ENCODE measurements at regions not wholly inside any gene's neighbourhood (a gene's known extent, or its start where the extent isn't known, plus 50 kb on each side); places are given as distances from the start of the nearest gene placed in this dataset.
"Not testable (repeated sequence)": the region's sequence is repeated elsewhere in the genome, so short reads cannot be mapped to it uniquely, and the experiment has no call there.

- TF ChIP-seq, protein P1, sequence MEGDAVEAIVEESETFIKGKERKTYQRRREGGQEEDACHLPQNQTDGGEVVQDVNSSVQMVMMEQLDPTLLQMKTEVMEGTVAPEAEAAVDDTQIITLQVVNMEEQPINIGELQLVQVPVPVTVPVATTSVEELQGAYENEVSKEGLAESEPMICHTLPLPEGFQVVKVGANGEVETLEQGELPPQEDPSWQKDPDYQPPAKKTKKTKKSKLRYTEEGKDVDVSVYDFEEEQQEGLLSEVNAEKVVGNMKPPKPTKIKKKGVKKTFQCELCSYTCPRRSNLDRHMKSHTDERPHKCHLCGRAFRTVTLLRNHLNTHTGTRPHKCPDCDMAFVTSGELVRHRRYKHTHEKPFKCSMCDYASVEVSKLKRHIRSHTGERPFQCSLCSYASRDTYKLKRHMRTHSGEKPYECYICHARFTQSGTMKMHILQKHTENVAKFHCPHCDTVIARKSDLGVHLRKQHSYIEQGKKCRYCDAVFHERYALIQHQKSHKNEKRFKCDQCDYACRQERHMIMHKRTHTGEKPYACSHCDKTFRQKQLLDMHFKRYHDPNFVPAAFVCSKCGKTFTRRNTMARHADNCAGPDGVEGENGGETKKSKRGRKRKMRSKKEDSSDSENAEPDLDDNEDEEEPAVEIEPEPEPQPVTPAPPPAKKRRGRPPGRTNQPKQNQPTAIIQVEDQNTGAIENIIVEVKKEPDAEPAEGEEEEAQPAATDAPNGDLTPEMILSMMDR (conservative IDR thresholded peaks at IDR 0.05) = no peak
- TF ChIP-seq ZFX (IDR thresholded peaks at IDR 0.05) = no peak
- H3K27ac ChIP-seq = no peak overlapping the region
Measured at GRCh38 chr2:155546721-155547555, 785.6 kb downstream of the NR4A2 start.

- not testable (repeated sequence) for H3K27ac ChIP-seq
Measured at GRCh38 chr2:155539028-155539427, 793.5 kb downstream of the NR4A2 start.

DNA sequence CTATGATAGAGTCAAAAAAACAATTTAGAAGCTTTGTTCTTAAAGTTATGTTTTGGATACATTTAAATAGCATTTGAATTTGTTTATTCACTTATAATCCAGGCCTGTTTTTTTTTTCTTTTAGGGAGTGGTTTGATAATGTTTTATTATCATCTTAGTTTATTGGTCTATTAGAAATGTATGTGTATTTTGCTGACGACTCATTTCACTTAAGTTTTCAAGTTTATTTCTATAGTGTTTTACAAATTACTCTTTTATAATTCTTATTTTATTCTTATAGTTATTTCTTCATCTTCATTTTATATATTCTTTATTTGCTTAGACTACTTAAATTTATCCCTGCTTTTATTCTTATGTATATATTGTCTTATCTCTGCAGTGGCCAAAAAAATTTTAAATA is 804.5 kb downstream of the NR4A2 start:
- no peak overlapping the region for H3K27ac ChIP-seq
- TF ChIP-seq, protein P1 (conservative IDR thresholded peaks at IDR 0.05) = no peak
- TF ChIP-seq ZFX (IDR thresholded peaks at IDR 0.05) = no peak

GRCh38 chr2:155525199-155525598 is 807.3 kb downstream of the NR4A2 start:
- no peak overlapping the region for H3K27ac ChIP-seq
- TF ChIP-seq ZFX (IDR thresholded peaks at IDR 0.05) = no peak
- TF ChIP-seq, protein P1 (conservative IDR thresholded peaks at IDR 0.05) = no peak

DNA sequence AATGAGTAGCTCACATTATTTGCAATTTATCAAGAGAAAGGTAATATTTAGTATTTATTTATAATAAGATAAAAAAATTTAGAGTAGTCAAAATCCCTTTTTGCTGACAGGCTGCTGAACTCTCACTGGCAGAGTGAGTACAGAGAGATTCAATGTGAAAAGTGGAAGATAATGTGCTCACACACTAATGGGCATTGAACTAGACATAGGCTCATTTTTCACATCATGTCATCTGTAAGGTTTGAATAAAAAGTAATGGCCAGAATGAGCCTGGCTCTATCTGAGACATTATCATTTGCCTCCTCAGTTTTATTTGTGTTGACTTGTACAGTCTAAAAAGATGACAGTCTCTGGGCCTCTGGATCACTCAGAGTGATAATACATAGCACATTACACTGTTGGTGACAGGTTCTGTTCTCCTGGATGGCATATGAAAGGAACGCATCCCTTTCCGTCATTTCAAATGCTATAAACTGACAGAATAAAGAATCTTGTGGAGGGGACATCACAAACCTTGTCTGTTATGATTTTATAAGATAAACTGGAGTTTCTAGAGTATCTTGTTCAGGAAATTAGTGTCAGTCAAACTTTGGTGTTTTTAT is 812.9 kb downstream of the NR4A2 start:
- H3K27ac ChIP-seq = no peak overlapping the region
- TF ChIP-seq ZFX (IDR thresholded peaks at IDR 0.05) = no peak
- TF ChIP-seq, protein P1 (conservative IDR thresholded peaks at IDR 0.05) = no peak

GRCh38 chr2:155518094-155518493 is 814.4 kb downstream of the NR4A2 start:
- H3K27ac ChIP-seq = no peak overlapping the region
- TF ChIP-seq, protein P1 (conservative IDR thresholded peaks at IDR 0.05) = no peak
- TF ChIP-seq ZFX (IDR thresholded peaks at IDR 0.05) = no peak

DNA sequence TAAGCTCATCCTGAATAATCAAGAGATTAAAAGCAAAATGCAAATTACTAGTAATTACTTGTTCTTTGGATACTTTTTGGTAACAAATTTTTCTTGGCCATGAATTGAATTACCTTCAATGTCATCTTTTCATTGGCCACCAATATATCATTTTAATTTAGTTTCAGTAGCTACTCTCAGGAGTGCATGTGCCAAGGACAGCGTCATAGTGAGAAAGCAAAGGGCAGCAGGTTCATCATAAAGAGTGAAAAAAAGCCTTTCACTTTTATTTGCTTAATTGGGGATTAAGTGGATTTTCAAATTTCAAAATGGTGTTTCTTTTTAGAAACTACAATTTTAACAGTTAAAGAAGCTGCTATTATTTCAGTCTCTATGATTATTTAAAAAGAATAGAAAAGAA is 815.2 kb downstream of the NR4A2 start:
- no peak overlapping the region for H3K27ac ChIP-seq
- TF ChIP-seq ZFX (IDR thresholded peaks at IDR 0.05) = no peak
- TF ChIP-seq, protein P1 (conservative IDR thresholded peaks at IDR 0.05) = no peak

All from C4-2B (cell line).